IMR-90 (cell line): ENCODE measurements at regions not wholly inside any gene's neighbourhood (a gene's known extent, or its start where the extent isn't known, plus 50 kb on each side); places are given as distances from the start of the nearest gene placed in this dataset.

Experiments used
- ATAC-seq: fragments of 200-7000 bp; cut with Tn5 transposase; 2 replicates; pipeline ENCODE4 v1.9.1; 2020; ENCODE audit warnings: low read depth, mild to moderate bottlenecking, moderate library complexity
- BruUV-seq: library from RNA; stranded (reverse); fragments of 400-500 nt; replicated peaks from 2 replicates; lab custom pipeline; 2021; lab: Mats Ljungman, UMichigan
- CTCF ChIA-PET: fragments of 300-600 bp; formaldehyde crosslinking; extraction: SDS; loops from one replicate; lab custom pipeline; 2021; ENCODE audit warnings: antibody characterized with exemption; lab: Yijun Ruan, JAX
- POLR2A ChIA-PET: fragments of 300-600 bp; sonication (Branson Sonifier 250); formaldehyde crosslinking; loops from one replicate; lab custom pipeline; 2022; ENCODE audit warnings: antibody characterized with exemption; ENCODE audit not compliant: unreplicated experiment; lab: Charles Lee
- DNase-seq: peaks from one replicate; pipeline ENCODE4 v3.0.0; 2013
- H2AFZ ChIP-seq: replicated peaks from 2 replicates; pipeline ENCODE3; 2013; ENCODE audit warnings: low read length, mild to moderate bottlenecking; ENCODE audit not compliant: poor library complexity
- H2AK5ac ChIP-seq: 2 replicates; pipeline ENCODE4 v1.6.1; 2013; ENCODE audit warnings: low read depth, low read length, inconsistent platforms
- H2AK9ac ChIP-seq: replicated peaks from 2 replicates; pipeline ENCODE3; 2013; ENCODE audit warnings: mild to moderate bottlenecking, low read depth, low read length, moderate library complexity; ENCODE audit not compliant: poor library complexity
- H2BK120ac ChIP-seq: 2 replicates; pipeline ENCODE4 v1.6.1; 2013; ENCODE audit warnings: low read depth, low read length, inconsistent platforms
- H2BK15ac ChIP-seq: 3 replicates; pipeline ENCODE4 v1.6.1; 2013; ENCODE audit warnings: low read depth, low read length, inconsistent platforms
- H2BK20ac ChIP-seq: 2 replicates; pipeline ENCODE4 v1.6.1; 2013; ENCODE audit warnings: low read depth, mild to moderate bottlenecking, inconsistent platforms, low read length, moderate library complexity
- H2BK5ac ChIP-seq: 2 replicates; pipeline ENCODE4 v1.6.1; 2013; ENCODE audit warnings: mild to moderate bottlenecking, low read depth, low read length, inconsistent platforms; ENCODE audit not compliant: poor library complexity, severe bottlenecking
- H3K14ac ChIP-seq: replicated peaks from 2 replicates; pipeline ENCODE4 v1.6.1; 2013; ENCODE audit warnings: low read depth, low read length, inconsistent platforms
- H3K18ac ChIP-seq: 2 replicates; pipeline ENCODE4 v1.6.1; 2013; ENCODE audit warnings: low read depth, low read length, control low read depth
- H3K23ac ChIP-seq: 2 replicates; pipeline ENCODE4 v1.6.1; 2013; ENCODE audit warnings: low read depth, low read length, inconsistent platforms
- H3K27ac ChIP-seq: 2 replicates; pipeline ENCODE4 v1.5.1; 2013; ENCODE audit warnings: mild to moderate bottlenecking, control low read depth, low read length; ENCODE audit not compliant: insufficient read depth
- H3K27me3 ChIP-seq: 2 replicates; pipeline ENCODE4 v1.6.1; 2013; ENCODE audit warnings: low read length; ENCODE audit not compliant: control insufficient read depth, insufficient read depth
- H3K36me3 ChIP-seq: 2 replicates; pipeline ENCODE4 v1.6.1; 2013; ENCODE audit warnings: low read length, mixed read lengths; ENCODE audit not compliant: control insufficient read depth, insufficient read depth
- H3K4ac ChIP-seq: 2 replicates; pipeline ENCODE4 v1.6.1; 2013; ENCODE audit warnings: low read depth, low read length, inconsistent platforms
- H3K4me1 ChIP-seq: 2 replicates; pipeline ENCODE4 v1.6.1; 2013; ENCODE audit warnings: low read length, mixed read lengths; ENCODE audit not compliant: control insufficient read depth, insufficient read depth
- H3K4me2 ChIP-seq: 2 replicates; pipeline ENCODE4 v1.6.1; 2013; ENCODE audit warnings: low read depth, mild to moderate bottlenecking, control low read depth, low read length, moderate library complexity
- H3K4me3 ChIP-seq: 2 replicates; pipeline ENCODE4 v1.5.1; 2013; ENCODE audit warnings: low read depth, mild to moderate bottlenecking, control low read depth, low read length, moderate library complexity; ENCODE audit not compliant: insufficient read depth
- H3K56ac ChIP-seq: 2 replicates; pipeline ENCODE4 v1.6.1; 2013; ENCODE audit warnings: low read length, inconsistent platforms; ENCODE audit not compliant: insufficient read depth; ENCODE audit errors: extremely low read depth
- H3K79me1 ChIP-seq, 2 experiments: 2 replicates each; pipeline ENCODE4 v1.6.1; 2013; ENCODE audit warnings: low read length in 2 of 2, inconsistent platforms in 1 of 2, low read depth in 1 of 2
- H3K9ac ChIP-seq: 2 replicates; pipeline ENCODE4 v1.6.1; 2013; ENCODE audit warnings: low read depth, low read length, control low read depth
- H3K9me1 ChIP-seq: 2 replicates; pipeline ENCODE4 v1.6.1; 2013; ENCODE audit warnings: low read length, inconsistent platforms; ENCODE audit not compliant: insufficient read depth
- H3K9me3 ChIP-seq: 2 replicates; pipeline ENCODE4 v1.6.1; 2013; ENCODE audit warnings: low read length; ENCODE audit not compliant: control insufficient read depth, insufficient read depth
- H4K20me1 ChIP-seq: 2 replicates; pipeline ENCODE4 v1.6.1; 2013; ENCODE audit warnings: low read length, inconsistent platforms; ENCODE audit not compliant: insufficient read depth
- H4K5ac ChIP-seq: 2 replicates; pipeline ENCODE4 v1.6.1; 2013; ENCODE audit warnings: mild to moderate bottlenecking, low read depth, low read length, control low read depth
- H4K8ac ChIP-seq, 2 experiments: 2 replicates each; pipeline ENCODE4 v1.6.1; 2013; ENCODE audit warnings: low read depth in 2 of 2, low read length in 2 of 2, control low read depth in 1 of 2, inconsistent platforms in 1 of 2
- H4K91ac ChIP-seq: 2 replicates; pipeline ENCODE4 v1.6.1; 2013; ENCODE audit warnings: low read depth, low read length, inconsistent platforms; ENCODE audit not compliant: insufficient read depth
- BHLHE40 ChIP-seq: fragments of 150-350 bp; IDR thresholded peaks from 2 replicates; pipeline ENCODE4 v1.6.1; 2016; ENCODE audit warnings: mild to moderate bottlenecking, low read depth, low read length
- CEBPB ChIP-seq: IDR thresholded peaks from 2 replicates; pipeline ENCODE4 v1.6.1; 2012; ENCODE audit warnings: low read depth, low read length, improper control_type of control experiment
- CHD1 ChIP-seq: IDR thresholded peaks from 2 replicates; pipeline ENCODE4 v1.6.1; 2012; ENCODE audit warnings: low read depth, low read length, improper control_type of control experiment
- CTCF ChIP-seq: conservative IDR thresholded peaks from 2 replicates; pipeline ENCODE4 v1.5.1; 2012; ENCODE audit warnings: mild to moderate bottlenecking, low read depth, low read length, improper control_type of control experiment
- FOS ChIP-seq: fragments of 150-350 bp; IDR thresholded peaks from 2 replicates; pipeline ENCODE4 v1.6.1; 2016; ENCODE audit warnings: low read depth, low read length
- MAZ ChIP-seq: IDR thresholded peaks from 2 replicates; pipeline ENCODE4 v1.6.1; 2012; ENCODE audit warnings: low read depth, mild to moderate bottlenecking, low read length, improper control_type of control experiment, moderate library complexity, borderline replicate concordance
- MXI1 ChIP-seq: IDR thresholded peaks from 2 replicates; pipeline ENCODE4 v1.6.1; 2012; ENCODE audit warnings: low read depth, mild to moderate bottlenecking, low read length, moderate library complexity, borderline replicate concordance
- RAD21 ChIP-seq: IDR thresholded peaks from 2 replicates; pipeline ENCODE4 v1.6.1; 2012; ENCODE audit warnings: low read length, improper control_type of control experiment
- RCOR1 ChIP-seq: IDR thresholded peaks from 2 replicates; pipeline ENCODE4 v1.6.1; 2012; ENCODE audit warnings: mild to moderate bottlenecking, low read length, improper control_type of control experiment; ENCODE audit not compliant: insufficient replicate concordance
- RFX5 ChIP-seq: IDR thresholded peaks from 2 replicates; pipeline ENCODE4 v1.8.0; 2012; ENCODE audit warnings: low read depth, mild to moderate bottlenecking, low read length, moderate library complexity
- SMC3 ChIP-seq: fragments of 150-350 bp; IDR thresholded peaks from 2 replicates; pipeline ENCODE4 v1.6.1; 2016; ENCODE audit warnings: low read depth, mild to moderate bottlenecking, antibody characterized with exemption, low read length, moderate library complexity
- WGBS, 2 experiments: methylation state at CpG; one replicate each; pipeline versions ENCODE4 v1.1.5 to v1.1.7; 2013; ENCODE audit warnings: missing lambda C conversion rate in 2 of 2; ENCODE audit not compliant: insufficient read length in 1 of 2; ENCODE audit errors: extremely low coverage in 2 of 2; 5-methylcytosine and 5-hydroxymethylcytosine counted together
- dilution Hi-C: fragments of 300-500 bp; cut with HindIII; formaldehyde crosslinking; loops from one replicate; pipeline ENCODE4 v1.14.3; 2018; ENCODE audit warnings: low sequenced_read_pairs; ENCODE audit not compliant: unreplicated experiment
- in situ Hi-C: fragments of 300-500 bp; cut with MboI; formaldehyde crosslinking; loops from 3 replicates; pipeline ENCODE4 v1.14.3; 2019; ENCODE audit warnings: low sequenced_read_pairs, inconsistent platforms, mixed read lengths
- intact Hi-C: fragments of 100-400 bp; cut with micrococcal nuclease; formaldehyde crosslinking; loops from 2 replicates; pipeline ENCODE4 v1.10.0; 2022
- TF ChIP-seq, protein P1 (sequence below): fragments of 150-350 bp; IDR thresholded peaks from 2 replicates; pipeline ENCODE4 v1.6.1; 2016; ENCODE audit warnings: low read depth, mild to moderate bottlenecking, low read length, moderate library complexity, borderline replicate concordance

- TF ChIP-seq CTCF (no peak), RAD21 (no peak)
Observed at GRCh38 chr14:51318813-51319597, 79.0 kb downstream of the TMX1 start (continued).

DNA sequence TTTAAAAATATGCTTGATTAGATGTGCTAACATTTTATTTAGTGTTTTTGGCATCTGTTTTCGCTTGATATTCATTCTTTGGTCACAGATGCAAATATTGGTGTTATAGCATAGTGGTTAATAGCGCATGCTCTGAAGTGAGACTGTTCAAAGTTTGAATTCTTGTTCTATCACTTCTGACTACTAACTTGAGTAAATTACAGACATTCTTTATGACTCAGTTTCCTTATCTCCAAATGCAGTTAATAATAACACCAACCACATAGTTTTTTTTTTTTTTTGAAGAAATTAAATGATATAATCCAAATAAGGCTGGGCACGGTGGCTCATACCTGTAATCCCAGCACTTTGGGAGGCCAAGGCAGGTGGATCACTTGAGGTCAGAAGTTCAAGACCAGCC, 81.0 kb downstream of the TMX1 start:
- Histone ChIP-seq H3K27me3 (no peaks in the 10 kb centered on the region), H3K23ac (no peak overlapping the region), H2AK9ac (no peak overlapping the region), H2AFZ (no peak overlapping the region), H4K91ac (no peak overlapping the region), H3K9me3 (no peaks in the 10 kb centered on the region), H3K79me1 (no peaks in the 10 kb centered on the region), H2BK5ac (no peak overlapping the region), H2BK20ac (no peak overlapping the region), H3K56ac (no peak overlapping the region), H3K4me2 (no peak overlapping the region), H3K4me3 (no peak overlapping the region), H4K8ac (no peak overlapping the region), H3K36me3 (no peaks in the 10 kb centered on the region), H3K9me1 (no peaks in the 10 kb centered on the region), H2BK15ac (no peak overlapping the region), H3K9ac (no peak overlapping the region), H3K4me1 (peaks cover 9% of the 10 kb centered on the region; the same call in 1 of the 2 replicates), H2AK5ac (no peak overlapping the region), H3K27ac (no peak overlapping the region), H4K20me1 (no peaks in the 10 kb centered on the region), H2BK120ac (no peak overlapping the region), H3K18ac (no peak overlapping the region), H4K5ac (no peak overlapping the region), H3K4ac (no peak overlapping the region), H3K14ac (no peak overlapping the region)
- WGBS, 2 experiments: no CpG with 5 or more reads among the region's 3 CpGs
- no TSS peak for BruUV-seq
- intact Hi-C loops (no loop called here), in situ Hi-C loops (no loop called here), dilution Hi-C loops (no loop called here)
- CTCF ChIA-PET: no interaction called here
- POLR2A ChIA-PET: interaction anchor here (0.6 kb wide), 1 partner anchor 330 kb away, joined by 3 read pairs; no protein-coding TSS in a partner anchor
- no peak for DNase-seq
- ATAC-seq: no peak
- TF ChIP-seq RAD21: no peak
- no peak for TF ChIP-seq BHLHE40
- TF ChIP-seq CHD1: no peak
- TF ChIP-seq CEBPB: no peak
- TF ChIP-seq MAZ: no peak
- TF ChIP-seq, protein P1, sequence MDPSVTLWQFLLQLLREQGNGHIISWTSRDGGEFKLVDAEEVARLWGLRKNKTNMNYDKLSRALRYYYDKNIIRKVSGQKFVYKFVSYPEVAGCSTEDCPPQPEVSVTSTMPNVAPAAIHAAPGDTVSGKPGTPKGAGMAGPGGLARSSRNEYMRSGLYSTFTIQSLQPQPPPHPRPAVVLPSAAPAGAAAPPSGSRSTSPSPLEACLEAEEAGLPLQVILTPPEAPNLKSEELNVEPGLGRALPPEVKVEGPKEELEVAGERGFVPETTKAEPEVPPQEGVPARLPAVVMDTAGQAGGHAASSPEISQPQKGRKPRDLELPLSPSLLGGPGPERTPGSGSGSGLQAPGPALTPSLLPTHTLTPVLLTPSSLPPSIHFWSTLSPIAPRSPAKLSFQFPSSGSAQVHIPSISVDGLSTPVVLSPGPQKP: no peak
- TF ChIP-seq RCOR1: no peak
- no peak for TF ChIP-seq SMC3
- no peak for TF ChIP-seq RFX5
- no peak for TF ChIP-seq FOS
- no peak for TF ChIP-seq MXI1
